DMS79 (cell line): ENCODE measurements at regions not wholly inside any gene's neighbourhood (a gene's known extent, or its start where the extent isn't known, plus 50 kb on each side); places are given as distances from the start of the nearest gene placed in this dataset.
"Not testable (repeated sequence)": the region's sequence is repeated elsewhere in the genome, so short reads cannot be mapped to it uniquely, and the experiment has no call there.

Experiments used
- DNase-seq: peaks from one replicate; lab custom pipeline; 2025; lab: John Stamatoyannopoulos, UW

DNA sequence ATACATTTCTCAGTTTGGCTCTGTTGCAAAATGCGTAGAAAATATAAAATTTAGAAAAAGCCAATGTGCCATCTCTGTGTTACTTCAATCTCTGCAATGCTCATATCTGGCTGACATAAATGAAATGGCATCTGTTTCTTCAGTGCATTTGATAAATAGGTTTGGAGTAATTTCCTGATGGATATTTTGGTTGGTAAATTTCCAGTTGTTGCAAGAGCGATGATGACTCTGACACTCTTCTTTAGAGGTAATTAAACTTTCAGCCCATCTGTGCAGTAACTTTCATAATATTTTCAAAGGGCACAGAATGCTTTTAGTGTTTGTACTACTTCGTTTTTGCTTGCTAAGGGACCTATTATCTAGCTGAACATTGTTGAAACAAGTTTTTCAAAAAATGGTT, 1286.4 kb downstream of the PCDH9 start:
- no peak for DNase-seq

DNA sequence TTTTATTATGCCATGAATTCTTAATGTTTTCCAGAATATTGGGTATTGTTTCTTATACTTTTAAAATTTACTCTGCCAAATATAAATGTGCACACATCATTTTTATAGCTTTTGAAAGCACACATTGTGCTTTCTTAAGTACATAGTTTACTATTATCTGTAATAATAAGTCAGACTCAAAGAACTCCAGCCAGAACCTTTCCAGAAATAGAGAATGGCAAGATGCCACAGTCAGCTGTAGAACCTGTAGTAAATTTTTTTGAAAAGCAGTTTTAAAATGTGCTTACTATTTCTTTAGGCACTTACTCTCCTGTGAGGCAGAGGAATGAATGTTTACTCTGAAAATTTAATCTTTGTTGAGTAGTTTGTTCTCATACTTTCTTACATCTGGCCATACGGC, 1287.1 kb downstream of the PCDH9 start:
- DNase-seq = no peak

DNA sequence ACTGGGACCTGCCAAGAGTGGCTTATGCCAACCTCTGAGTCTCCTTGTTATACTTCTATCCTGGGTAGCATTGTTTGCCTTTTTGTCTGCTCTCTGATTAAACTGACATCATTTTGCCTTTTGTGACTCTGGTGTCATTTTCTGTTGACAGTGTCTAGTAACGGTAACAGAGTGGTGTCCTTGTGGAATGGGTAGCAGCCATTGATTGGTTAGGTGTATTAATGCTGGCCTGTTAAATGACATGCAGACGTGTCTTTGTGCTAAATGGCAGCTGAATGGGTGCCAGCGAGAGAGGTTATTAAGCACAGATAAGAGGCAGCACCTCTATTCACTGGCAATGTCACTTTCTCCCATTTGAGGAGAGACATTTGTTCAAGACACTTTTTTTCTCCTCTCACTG, 1289.4 kb downstream of the PCDH9 start:
- DNase-seq = no peak

DNA sequence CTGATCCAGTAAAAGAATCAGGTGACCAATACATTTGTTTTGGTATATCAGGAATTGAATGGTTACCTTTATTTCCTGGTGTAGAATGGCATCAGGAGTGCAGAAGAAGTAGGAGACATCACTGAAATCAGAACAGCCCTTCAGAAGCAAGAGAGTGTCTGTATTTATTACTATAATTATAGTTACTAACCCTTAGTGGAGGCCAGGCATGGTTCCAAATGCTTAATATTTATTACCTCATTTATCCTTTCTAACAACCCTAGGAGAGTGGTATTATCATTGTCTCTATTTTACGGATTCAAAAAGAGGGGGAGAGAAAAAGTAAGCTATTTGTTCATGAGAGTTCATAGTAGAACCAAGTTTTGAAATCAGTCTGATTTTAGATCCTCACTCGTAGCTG, 1292.9 kb downstream of the PCDH9 start:
- no peak for DNase-seq

DNA sequence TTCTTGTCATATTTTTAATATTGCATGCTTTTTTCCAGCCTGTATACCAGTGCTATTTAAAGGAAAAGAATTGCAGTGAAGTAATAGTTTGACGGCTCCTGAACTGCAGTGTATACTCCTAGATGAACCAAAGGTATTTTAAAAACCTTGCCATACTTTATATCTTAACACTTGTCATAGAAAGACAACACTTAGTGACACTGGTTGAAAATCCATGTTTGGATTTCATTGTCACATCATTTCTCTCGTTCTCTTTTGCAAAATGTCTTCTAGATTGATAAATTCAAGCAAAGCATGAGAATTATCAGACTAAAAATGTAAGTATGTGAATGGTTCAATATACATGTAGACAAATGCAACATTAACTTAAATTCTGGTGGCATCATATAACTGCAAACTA, 1293.9 kb downstream of the PCDH9 start:
- DNase-seq = no peak

DNA sequence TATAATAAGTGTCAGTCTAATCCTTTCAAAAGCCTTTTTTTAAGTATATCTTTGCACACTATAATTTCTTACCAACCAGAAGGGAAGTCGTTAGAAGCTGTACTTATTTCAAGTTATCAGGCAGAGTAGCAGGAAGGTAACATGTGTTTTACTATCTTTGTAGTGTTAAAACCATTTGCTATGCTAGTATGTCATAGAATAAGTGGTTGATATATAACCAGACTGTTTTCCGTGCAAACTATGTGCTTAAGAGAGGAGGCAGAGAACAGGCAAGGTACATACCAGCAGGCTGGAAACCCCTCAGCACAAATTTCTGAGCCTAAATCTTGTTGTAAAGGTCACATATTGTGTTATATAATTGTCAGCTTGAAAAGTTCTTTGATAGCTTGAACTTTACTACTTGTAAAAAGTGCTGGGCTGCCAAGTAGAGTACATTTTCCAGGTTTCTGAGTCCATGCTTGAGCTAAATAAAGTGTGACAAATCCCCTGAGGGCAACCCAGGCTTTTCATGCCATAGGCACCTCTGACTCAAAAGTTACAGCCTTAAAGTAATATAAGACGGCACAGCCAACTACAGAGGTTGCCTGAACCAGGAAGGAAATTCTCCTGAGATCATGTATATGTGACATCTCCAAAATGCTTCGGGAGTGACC, 1297.4 kb downstream of the PCDH9 start:
- no peak for DNase-seq

DNA sequence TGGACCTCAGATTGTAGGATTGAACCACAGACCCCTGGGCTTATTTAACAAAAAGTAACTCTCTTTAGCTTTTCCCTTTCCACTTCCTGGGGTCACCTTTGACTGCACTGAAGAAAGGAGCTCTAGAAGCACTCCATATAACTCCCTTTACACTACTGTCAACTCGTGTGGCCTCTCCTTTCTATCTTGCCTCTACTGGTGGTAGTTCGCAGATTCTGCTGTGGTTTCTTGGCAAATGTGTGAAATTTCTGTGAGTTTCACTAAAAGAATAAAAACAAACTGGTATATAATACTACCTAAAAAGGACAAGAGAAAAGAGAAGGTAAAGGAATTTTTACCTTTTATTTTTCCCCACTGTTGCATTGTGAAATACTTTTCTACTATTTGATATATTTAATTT, 1298.1 kb downstream of the PCDH9 start:
- no peak for DNase-seq

DNA sequence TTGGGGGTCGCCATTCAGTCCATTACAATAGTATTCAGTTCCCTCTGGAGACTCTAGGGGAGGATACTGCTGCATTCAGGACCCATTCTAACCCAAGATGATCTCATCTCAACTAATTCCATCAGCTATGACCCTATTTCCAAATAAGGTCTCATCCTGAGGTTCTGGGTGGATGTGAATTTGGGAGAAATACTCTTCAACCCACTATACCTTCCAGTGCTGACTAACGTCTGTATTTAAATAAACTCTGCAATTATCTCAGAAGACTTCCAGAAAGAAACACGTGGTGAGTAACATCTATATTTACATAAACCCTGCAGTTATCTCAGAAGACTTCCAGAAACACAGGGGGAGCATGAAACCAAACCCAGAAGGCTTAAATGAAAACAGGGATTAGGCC, 1300.7 kb downstream of the PCDH9 start:
- DNase-seq = no peak

DNA sequence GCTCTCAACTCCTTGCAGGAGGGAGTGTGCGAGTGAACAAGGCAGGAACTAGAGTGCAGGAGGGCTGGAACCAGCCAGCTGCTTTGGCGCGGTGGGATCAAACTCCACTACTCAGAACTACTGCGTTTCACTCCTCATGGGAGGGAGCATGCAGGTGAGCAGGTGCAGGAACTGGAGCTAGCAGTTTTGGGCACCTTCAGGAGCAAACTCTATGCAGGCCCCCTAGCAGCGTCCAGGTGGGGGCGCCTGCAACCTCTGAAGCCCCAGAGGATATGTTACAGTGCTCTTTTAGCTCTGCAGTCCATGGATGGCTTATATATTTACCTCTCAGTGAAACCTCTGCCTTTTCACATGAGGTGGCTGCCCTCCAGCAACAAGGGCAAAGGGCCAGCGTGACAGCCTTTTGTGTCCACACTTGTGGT, 1303.4 kb downstream of the PCDH9 start:
- DNase-seq = no peak

DNA sequence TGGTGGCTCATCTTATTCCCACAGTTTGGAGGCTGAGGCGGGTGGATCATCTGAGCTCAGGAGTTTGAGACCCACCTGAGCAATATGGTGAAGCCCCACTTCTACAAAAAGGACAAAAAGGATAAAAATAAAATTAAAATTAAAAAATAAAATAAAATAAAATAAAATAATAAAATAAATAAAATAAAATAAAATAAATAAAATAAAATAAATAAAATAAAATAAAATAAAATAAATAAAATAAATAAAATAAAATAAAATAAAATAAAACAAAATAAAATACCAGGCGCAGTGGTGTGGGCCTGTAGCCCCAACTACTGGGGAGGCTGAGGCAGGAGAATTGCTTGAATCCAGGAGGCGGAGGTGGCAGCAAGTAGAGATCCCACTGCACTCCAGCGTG, 1307.3 kb downstream of the PCDH9 start:
- DNase-seq = not testable (repeated sequence)

DNA sequence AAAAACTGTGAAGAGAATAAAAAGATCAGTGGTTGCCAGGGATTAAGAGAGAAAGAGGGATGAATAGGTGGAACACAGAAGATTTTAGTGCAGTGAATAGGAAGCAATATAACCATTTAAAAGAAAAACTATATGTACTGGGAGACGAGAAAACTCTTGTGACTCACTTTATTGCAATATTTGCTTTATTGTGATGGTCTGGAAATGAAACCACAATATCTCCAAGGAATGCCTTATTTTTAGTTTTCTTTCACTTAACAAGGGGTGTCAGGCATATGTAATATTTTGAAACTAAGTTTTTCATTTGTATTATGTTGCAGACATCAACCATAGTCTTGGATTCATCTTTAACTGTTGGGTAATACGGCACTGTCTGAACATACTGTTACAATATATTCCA, 1308.2 kb downstream of the PCDH9 start:
- no peak for DNase-seq

DNA sequence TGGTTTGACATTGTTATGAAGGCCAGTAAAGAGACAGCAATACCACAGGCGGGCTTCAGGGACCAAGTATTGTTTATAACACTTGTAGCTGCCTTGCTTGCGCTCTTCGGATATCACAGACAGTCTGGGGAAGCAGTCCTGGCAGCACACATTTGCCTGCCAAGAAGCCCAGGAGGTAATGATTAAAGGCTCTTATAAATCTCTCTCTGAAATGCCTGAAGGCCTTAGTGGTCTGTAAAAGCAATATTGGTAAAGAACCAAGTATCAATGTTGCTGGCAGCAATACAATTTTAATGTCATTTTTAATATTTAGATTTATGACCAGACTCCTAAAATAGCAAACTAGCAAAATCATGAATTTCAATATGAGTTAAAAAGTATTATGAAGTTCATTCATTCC, 1312.4 kb downstream of the PCDH9 start:
- no peak for DNase-seq

DNA sequence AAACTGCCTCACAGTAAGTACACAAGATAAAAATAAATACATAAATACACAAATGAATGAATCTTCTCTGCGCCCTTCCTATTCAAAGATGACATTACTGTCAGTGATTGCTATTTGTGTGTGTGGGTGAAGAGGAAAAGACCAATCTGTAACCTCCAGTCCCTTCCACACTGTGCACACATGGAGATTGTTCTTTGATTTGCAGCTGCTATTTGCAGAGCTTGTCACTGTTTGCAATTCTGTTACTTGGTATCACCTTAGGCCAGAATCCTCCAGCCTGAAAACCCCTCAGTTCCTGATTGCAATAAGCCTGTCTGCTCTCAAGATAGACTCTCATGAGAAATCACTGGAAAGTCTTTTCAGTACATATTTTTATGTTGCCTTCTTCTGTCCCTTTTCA, 1314.9 kb downstream of the PCDH9 start:
- no peak for DNase-seq

DNA sequence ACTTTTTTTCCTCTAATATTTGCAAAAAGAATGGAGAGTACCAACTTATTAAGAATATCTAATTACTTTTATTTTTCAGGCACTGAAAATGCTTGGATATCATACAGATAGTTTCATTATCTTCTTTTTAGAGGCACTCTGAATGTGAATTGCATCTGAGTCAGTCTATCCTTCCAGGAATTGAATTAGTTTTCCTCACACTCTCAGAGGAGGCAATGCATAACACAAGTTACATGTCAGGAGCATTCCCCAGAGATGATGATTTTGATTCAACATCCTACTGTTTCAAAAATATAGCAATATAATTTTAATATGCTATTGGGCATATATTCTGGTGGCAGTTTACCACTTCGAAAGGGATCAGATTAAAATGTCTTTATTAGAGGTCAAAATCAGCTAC, 1315.4 kb downstream of the PCDH9 start:
- DNase-seq = no peak

DNA sequence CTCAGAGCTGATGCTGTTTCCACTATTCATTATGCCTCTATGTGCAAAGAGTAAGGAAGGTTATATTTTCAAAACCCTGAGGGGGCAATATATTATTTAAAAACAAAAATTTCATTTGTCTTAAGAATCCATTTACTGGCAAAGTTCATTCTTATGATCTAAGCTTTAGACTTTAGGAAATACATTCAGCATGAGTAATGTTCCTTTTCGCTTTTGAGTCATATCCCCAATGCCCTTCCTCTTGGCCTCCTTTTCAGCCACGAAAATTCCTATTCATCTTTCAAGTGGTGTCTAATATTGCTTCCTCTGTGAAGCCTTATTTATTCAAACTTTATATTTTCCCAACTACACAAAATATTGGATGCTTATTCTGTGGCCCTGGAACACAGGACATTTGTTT, 1317.0 kb downstream of the PCDH9 start:
- DNase-seq = no peak

DNA sequence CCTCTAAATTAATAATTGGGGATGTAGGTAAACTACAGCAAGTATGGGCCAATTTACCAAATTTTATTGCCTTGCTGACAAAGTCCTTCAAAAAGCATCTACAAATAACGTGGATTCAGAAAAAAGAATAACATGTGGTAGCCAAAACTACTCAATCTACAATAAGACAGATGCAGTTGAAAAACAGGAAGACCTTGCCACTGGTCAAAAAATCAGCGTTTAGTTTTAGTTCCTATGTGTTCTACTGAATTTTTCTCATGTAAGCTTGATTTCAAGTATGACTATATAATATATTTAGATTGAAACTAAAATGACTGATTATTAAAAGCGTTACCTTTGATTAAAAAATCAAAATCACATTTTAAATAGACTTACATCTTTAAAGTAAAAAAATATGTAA, 1317.6 kb downstream of the PCDH9 start:
- no peak for DNase-seq

DNA sequence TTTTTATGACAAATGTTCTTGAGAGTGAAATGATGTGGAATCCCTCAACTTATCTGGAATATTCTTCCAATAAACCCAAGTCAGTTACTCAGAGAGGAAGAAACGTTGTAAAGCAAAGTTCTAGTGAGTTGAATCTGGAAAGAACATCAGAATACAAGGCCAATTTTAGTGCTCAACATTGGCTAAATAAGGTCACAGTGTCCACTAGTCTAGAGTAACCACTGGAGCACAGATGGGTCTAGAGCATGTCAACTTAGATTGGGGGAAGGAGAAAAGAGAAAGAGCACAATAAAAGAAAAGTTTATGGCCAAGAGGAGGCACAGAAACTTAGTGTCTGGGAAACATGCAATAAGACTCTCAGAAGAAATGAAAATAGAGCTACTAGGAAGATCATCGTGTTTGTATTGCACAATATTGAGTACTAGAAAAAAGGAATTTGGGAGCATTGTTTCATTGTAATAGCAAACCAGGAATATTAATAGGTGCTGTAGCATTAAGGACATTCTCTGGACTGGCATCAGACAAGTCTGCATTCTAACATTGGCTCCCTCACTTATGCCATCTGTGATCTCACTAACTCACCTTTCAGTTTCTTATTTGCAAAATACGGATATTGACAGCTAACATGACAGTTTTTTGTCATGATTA, 1318.5 kb downstream of the PCDH9 start:
- no peak for DNase-seq

DNA sequence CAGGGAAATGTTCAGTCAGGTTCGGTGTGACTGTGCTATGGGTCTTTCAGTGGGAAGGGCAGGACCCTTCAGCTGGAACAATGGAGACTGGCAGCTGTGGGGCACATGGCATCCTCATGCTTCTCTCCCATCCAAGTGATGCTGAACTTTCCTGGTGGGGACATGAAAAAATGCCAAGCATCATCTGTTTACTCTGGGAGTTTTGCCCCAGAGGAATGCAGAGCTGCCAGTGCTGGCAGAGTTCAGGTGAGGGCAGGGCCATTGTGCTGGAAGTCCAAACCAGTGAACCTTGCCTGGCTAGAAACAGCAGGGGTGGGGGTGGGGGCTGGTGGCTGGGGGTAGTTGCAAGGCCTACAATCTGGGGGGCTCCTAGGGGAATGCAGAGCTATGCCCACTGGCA, 1320.6 kb downstream of the PCDH9 start:
- DNase-seq = no peak

DNA sequence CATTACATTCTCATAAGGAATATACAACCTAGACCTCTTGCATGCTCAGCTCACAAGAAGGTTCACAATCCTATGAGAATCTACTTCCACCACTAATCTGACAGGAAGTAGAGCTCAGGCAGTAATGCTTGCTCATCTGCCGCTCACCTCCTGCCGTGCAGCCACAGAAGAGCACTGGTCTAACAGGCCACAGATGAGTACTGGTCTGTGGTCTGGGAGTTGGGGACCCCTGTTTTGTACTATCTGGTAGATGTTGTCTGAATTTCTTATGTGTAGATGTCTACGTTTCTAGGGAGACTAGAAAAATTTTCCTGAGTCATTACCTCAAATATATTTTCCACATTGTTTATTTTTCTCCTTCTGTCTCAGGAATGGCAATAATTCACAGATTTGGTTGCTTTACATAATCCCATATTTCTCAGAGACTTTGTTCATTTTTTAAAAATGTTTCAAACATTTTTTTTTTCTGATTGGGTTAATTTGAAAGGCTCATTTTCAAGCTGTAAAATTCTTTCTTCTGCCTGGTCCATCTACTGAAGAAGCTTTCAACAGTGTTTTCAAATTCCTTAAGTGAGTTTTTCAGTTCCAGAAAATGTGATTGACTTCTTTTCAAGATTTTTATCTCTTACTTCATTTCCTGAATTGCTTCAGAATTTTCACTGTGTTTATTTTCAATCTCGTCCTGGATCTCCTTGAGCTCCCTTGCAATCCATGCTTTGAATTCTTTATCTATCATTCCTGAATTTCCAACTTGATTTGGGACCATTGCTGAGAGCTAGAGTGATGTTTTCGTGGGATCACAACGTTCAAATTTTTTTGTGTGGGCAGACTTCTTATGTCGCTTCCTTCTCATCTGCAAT, 1322.2 kb downstream of the PCDH9 start:
- DNase-seq = no peak

DNA sequence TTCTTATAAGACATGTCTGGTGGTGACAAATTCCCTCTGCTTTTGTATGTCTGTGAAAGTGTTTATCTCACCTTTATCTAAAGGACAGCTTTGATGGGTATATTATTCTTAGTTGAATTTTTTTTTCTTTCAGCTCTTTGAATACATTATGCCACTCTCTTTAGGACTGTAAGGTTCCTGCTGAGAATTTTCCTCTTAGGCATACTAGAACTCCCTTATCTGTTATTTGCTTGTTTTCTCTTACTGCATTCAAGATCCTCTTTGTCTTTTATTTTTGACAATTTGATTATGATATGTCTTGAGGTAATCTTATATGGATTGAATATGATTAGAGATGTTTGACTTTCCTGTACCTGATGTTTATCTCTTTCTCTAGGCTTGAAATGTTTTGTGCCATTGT, 1328.4 kb downstream of the PCDH9 start:
- DNase-seq = no peak

DNA sequence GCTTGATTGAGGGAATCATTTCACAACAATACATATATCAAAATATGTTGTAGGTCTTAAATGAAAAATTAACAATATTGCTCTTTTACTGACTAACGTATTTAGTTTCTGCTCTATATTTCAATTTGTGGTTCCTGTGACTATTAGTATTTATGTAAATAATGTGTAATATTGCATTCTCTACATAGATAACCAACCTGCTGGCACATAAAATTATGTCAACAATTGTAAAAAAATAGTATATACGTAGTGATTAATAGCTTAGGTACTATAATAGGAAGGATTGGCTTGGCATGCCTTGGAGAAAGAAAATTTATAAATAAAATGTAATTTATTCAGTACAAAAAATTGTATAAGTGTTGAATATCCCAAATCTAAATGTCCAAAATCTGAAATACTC, 1336.1 kb downstream of the PCDH9 start:
- no peak for DNase-seq

DNA sequence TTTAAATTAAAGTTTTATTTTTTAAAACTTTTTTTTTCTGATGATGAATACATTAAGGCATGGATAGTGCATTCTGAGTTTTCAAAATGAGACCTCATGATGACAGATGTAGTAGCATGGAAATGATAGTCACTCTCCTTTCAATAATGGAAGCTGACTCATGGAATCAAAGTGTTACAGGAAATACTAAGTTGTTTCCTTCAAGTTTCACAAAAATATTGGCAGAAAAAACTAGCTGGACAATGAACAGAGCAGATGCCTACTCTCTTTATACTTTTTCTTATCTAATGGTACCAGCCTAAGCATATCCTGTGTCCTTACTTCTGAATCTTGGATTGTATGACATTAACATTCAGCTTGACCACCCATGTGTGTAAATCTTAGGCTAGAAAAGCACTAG, 1337.3 kb downstream of the PCDH9 start:
- DNase-seq = no peak

DNA sequence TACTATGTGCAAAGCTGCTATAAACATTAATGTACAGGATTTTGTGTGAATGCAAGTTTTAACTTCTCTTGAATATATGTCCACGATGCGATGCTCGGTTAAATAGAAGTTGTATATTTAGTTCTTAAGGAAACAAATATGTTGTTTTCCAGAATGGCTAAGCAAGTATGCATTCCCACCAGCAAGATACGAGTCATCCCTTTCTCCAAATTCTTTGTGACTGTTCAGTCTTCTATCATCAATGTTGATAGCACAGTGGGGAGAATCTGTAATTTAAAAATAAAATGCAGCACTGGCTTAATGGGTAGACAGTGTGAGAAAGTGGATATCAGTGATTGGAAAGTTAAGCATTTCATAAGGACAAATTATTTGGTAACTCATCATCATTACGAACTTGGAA, 1340.8 kb downstream of the PCDH9 start:
- DNase-seq = no peak
